GM23248 (cell line): ENCODE measurements at regions not wholly inside any gene's neighbourhood (a gene's known extent, or its start where the extent isn't known, plus 50 kb on each side); places are given as distances from the start of the nearest gene placed in this dataset.
"Not testable (repeated sequence)": the region's sequence is repeated elsewhere in the genome, so short reads cannot be mapped to it uniquely, and the experiment has no call there.

Experiments used
- DNase-seq: peaks from one replicate; pipeline ENCODE4 v3.0.0-alpha.2; 2015
- H2AFZ ChIP-seq: fragments of 200-600 bp; sonication (generic); 2 replicates; pipeline ENCODE4 v1.6.1; 2016; ENCODE audit warnings: antibody characterized with exemption
- H3F3A ChIP-seq: fragments of 200-600 bp; sonication (generic); 2 replicates; pipeline ENCODE4 v1.6.1; 2016; ENCODE audit warnings: mild to moderate bottlenecking, antibody characterized with exemption, mixed run types; ENCODE audit not compliant: insufficient read depth
- H3K27ac ChIP-seq: fragments of 200-600 bp; sonication (generic); 2 replicates; pipeline ENCODE4 v1.5.1; 2016; ENCODE audit warnings: mild to moderate bottlenecking
- H3K27me3 ChIP-seq: fragments of 200-600 bp; sonication (generic); replicated peaks from 2 replicates; pipeline ENCODE4 v1.6.1; 2016; ENCODE audit warnings: mild to moderate bottlenecking; ENCODE audit not compliant: insufficient read depth
- H3K36me3 ChIP-seq: fragments of 200-600 bp; sonication (generic); 2 replicates; pipeline ENCODE4 v1.6.1; 2016; ENCODE audit warnings: low read depth, mild to moderate bottlenecking
- H3K4me1 ChIP-seq: fragments of 200-600 bp; sonication (generic); 2 replicates; pipeline ENCODE4 v1.6.1; 2016; ENCODE audit warnings: mild to moderate bottlenecking; ENCODE audit not compliant: insufficient read depth
- H3K4me2 ChIP-seq: fragments of 200-600 bp; sonication (generic); one replicate; pipeline ENCODE4 v1.6.1; 2016; ENCODE audit warnings: mild to moderate bottlenecking; ENCODE audit not compliant: unreplicated experiment
- H3K4me3 ChIP-seq: fragments of 200-600 bp; sonication (generic); 2 replicates; pipeline ENCODE4 v1.5.1; 2016; ENCODE audit warnings: mild to moderate bottlenecking
- H3K79me2 ChIP-seq: fragments of 200-600 bp; sonication (generic); 2 replicates; pipeline ENCODE4 v1.6.1; 2016; ENCODE audit warnings: mild to moderate bottlenecking; ENCODE audit not compliant: insufficient read depth
- H3K9ac ChIP-seq: fragments of 200-600 bp; sonication (generic); 2 replicates; pipeline ENCODE4 v1.6.1; 2016; ENCODE audit warnings: mild to moderate bottlenecking
- H3K9me2 ChIP-seq: fragments of 200-600 bp; sonication (generic); 2 replicates; pipeline ENCODE4 v1.6.1; 2016; ENCODE audit warnings: mixed run types, mild to moderate bottlenecking, moderate library complexity; ENCODE audit not compliant: insufficient read depth
- H3K9me3 ChIP-seq: fragments of 200-600 bp; sonication (generic); one replicate; pipeline ENCODE4 v1.6.1; 2017; ENCODE audit warnings: low read depth
- H4K20me1 ChIP-seq: fragments of 200-600 bp; sonication (generic); 2 replicates; pipeline ENCODE4 v1.6.0; 2016; ENCODE audit not compliant: insufficient read depth
- EZH2 ChIP-seq: fragments of 200-600 bp; sonication (generic); IDR thresholded peaks from 2 replicates; pipeline ENCODE4 v1.6.1; 2018; ENCODE audit warnings: antibody characterized with exemption, mild to moderate bottlenecking; ENCODE audit not compliant: insufficient read depth, poor library complexity, severe bottlenecking
- EZH2phosphoT487 ChIP-seq: fragments of 200-600 bp; sonication (generic); IDR thresholded peaks from 2 replicates; pipeline ENCODE4 v1.6.1; 2018; ENCODE audit warnings: antibody characterized with exemption, moderate library complexity, mild to moderate bottlenecking, low read depth; ENCODE audit not compliant: insufficient read depth
- WGBS, 2 experiments: methylation state at CpG; one replicate each; pipeline ENCODE4 v1.1.6; 2015 to 2017; ENCODE audit warnings: low lambda C conversion rate in 2 of 2, low coverage in 1 of 2; ENCODE audit errors: missing lambda C conversion rate in 2 of 2; 5-methylcytosine and 5-hydroxymethylcytosine counted together
- in situ Hi-C: fragments of 300-500 bp; cut with MboI; formaldehyde crosslinking; loops from 2 replicates; pipeline ENCODE4 v1.15.0; 2020

DNA sequence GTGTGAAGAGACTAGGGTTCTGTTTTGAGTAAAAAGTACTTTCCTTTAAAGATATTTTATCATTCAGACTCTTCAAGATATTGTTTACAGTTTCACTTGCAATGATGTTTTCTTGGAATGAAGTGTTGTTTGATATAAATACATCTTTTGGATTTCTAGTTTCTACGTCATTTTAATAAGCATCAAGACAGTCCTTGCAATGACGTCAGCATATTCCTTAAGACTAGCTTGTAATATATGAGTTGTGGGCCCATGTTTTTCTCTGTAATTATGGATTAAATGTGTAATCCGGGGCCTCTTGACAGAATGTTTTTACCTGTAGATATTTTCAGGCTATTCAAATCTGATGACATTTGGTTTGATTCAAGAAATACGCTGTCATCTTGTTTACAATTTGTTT is 66.1 kb downstream of the RBMX2 start:
- H3K4me2 ChIP-seq, result no peak overlapping the region
- H3K4me1 ChIP-seq, result no peaks in the 10 kb centered on the region
- WGBS, 2 experiments, result 57 to 60% methylated on average over 4 of the region's 4 CpGs
- no peaks in the 10 kb centered on the region for H4K20me1 ChIP-seq
- DNase-seq, result no peak
- H2AFZ ChIP-seq, result no peak overlapping the region
- no peak overlapping the region for H3K4me3 ChIP-seq
- H3K9ac ChIP-seq, result no peak overlapping the region
- H3K27me3 ChIP-seq, result no peaks in the 10 kb centered on the region
- no peak for TF ChIP-seq EZH2phosphoT487
- H3F3A ChIP-seq, result no peaks in the 10 kb centered on the region
- no peaks in the 10 kb centered on the region for H3K36me3 ChIP-seq
- no peak overlapping the region for H3K27ac ChIP-seq
- in situ Hi-C loops, result no loop called here
- no peaks in the 10 kb centered on the region for H3K79me2 ChIP-seq
- H3K9me3 ChIP-seq, result no peaks in the 10 kb centered on the region
- H3K9me2 ChIP-seq, result no peaks in the 10 kb centered on the region

DNA sequence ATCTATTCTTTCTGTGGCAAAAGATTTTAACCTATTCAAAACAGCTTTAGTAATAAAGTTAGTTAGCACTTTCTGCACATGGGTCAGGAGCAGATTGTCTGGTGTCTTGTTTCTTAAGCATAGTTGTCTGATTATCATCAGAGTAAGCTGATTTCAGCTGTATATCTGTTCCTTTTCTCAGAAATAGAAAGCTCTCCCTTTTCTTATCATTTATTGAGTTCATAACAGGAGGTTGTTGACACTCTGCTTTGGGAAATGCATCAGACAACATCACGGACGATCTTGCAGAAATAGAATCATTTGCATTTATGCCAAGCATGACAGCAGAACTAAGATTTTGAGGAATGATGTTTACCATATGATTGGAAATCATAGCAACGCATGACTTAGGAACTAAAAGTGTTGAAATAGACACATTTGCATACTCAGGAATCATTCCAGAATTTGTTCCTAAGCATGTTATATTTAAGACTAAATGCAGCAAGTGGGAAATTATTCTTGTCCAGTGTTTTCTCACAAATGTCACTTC is 66.7 kb downstream of the RBMX2 start:
- Histone ChIP-seq H3K4me2 (no peak overlapping the region), H3K9ac (no peak overlapping the region), H2AFZ (no peak overlapping the region), H3K79me2 (no peaks in the 10 kb centered on the region), H4K20me1 (no peaks in the 10 kb centered on the region), H3K4me1 (no peaks in the 10 kb centered on the region), H3K27me3 (no peaks in the 10 kb centered on the region), H3K27ac (no peak overlapping the region), H3K4me3 (no peak overlapping the region), H3K36me3 (no peaks in the 10 kb centered on the region), H3F3A (no peaks in the 10 kb centered on the region), H3K9me3 (no peaks in the 10 kb centered on the region), H3K9me2 (no peaks in the 10 kb centered on the region)
- in situ Hi-C loops, result no loop called here
- WGBS, 2 experiments, result 19 to 23% methylated on average over 3 of the region's 3 CpGs
- no peak for DNase-seq
- TF ChIP-seq EZH2phosphoT487, result no peak
- no peak for TF ChIP-seq EZH2

DNA sequence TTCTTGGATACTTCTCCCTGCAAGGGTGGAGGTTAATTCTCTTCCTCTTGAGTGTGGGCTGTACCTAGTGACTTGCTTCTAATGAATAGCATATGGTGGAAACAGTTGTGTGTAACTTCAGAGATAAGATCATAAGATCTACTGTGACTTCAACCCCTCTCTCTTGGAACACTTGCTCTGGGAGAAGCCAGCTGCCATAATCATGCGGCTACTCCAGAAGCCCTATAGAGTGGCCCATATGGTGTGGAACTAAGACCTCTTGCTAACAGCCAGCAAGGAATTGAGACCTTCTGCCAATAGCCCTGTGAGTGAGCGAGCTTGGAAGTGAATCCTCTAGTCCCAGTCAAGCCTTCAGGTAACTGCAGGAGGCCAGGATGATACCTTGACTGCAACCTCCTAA is 81.1 kb downstream of the RBMX2 start:
- Histone ChIP-seq H2AFZ (no peak overlapping the region), H3K4me2 (no peak overlapping the region), H3K9me3 (no peaks in the 10 kb centered on the region), H3K9me2 (no peaks in the 10 kb centered on the region), H4K20me1 (no peaks in the 10 kb centered on the region), H3K79me2 (no peaks in the 10 kb centered on the region), H3K27ac (no peak overlapping the region), H3K4me1 (no peaks in the 10 kb centered on the region), H3K27me3 (no peaks in the 10 kb centered on the region), H3K9ac (no peak overlapping the region), H3K4me3 (no peak overlapping the region), H3F3A (no peaks in the 10 kb centered on the region), H3K36me3 (no peaks in the 10 kb centered on the region)
- in situ Hi-C loops, result no loop called here
- TF ChIP-seq EZH2phosphoT487 (no peak), EZH2 (no peak)
- DNase-seq, result no peak
- WGBS, 2 experiments, result 0 to 7% methylated on average over 2 of the region's 2 CpGs

DNA sequence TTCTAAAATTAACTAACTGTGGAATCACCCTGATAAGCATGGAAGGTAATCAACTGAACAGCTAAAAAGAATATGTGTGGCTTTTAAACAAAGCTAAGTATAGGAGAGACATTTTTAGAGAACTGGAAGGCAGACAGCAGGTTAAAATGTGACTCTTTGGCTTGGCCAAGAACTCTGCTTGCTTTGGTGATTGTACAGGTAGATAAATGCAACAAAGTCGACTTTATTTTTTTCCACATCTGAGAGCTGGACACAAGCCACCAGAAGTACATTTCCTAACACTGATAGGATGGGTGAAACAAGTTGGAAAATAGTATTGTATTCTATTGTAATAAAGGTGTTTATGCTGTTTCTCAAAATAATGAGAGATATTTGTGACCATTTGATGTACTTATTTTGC is 84.1 kb downstream of the RBMX2 start:
- Histone ChIP-seq H3F3A (no peaks in the 10 kb centered on the region), H3K4me2 (no peak overlapping the region), H3K4me3 (no peak overlapping the region), H3K4me1 (no peaks in the 10 kb centered on the region), H3K9me3 (no peaks in the 10 kb centered on the region), H3K79me2 (no peaks in the 10 kb centered on the region), H2AFZ (no peak overlapping the region), H3K27ac (no peak overlapping the region), H3K9me2 (no peaks in the 10 kb centered on the region), H4K20me1 (no peaks in the 10 kb centered on the region), H3K9ac (no peak overlapping the region), H3K36me3 (no peaks in the 10 kb centered on the region), H3K27me3 (no peaks in the 10 kb centered on the region)
- in situ Hi-C loops, result no loop called here
- 8 to 18% methylated on average over 1 of the region's 1 CpG for WGBS, 2 experiments
- DNase-seq, result no peak
- TF ChIP-seq EZH2phosphoT487 (no peak), EZH2 (no peak)

DNA sequence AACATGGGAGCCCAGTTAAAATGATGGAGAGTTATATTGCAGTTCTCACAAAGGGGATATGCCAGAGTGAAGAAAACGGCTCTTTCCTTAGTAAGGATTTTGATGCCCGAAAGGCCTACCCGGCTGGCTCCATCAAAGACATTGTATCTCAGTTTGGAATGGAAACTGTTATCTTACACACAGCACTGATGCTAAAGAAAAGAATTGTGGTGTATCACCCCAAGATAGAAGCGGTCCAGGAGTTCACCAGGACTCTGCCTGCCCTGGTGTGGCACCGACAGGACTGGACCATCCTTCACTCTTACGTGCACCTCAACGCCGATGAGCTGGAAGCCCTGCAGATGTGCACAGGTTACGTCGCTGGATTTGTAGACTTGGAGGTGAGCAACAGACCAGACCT is 93.7 kb downstream of the RBMX2 start:
- H3K36me3 ChIP-seq, H3K27ac ChIP-seq, H4K20me1 ChIP-seq, H3K27me3 ChIP-seq, DNase-seq, H3K9me2 ChIP-seq, H3K9me3 ChIP-seq, in situ Hi-C loops, H3K79me2 ChIP-seq, H3K4me3 ChIP-seq, H3F3A ChIP-seq, H3K4me2 ChIP-seq, H2AFZ ChIP-seq, H3K9ac ChIP-seq, H3K4me1 ChIP-seq: not testable (repeated sequence)
- 84 to 95% methylated on average over 10 of the region's 10 CpGs for WGBS, 2 experiments
